GM10248 (cell line): ENCODE measurements at regions not wholly inside any gene's neighbourhood (a gene's known extent, or its start where the extent isn't known, plus 50 kb on each side); places are given as distances from the start of the nearest gene placed in this dataset.
"Not testable (repeated sequence)": the region's sequence is repeated elsewhere in the genome, so short reads cannot be mapped to it uniquely, and the experiment has no call there.

Source experiments
- CTCF ChIA-PET: fragments of 300-600 bp; sonication (Branson Sonifier 250); formaldehyde crosslinking; extraction: SDS; loops from one replicate; lab custom pipeline; 2021; ENCODE audit warnings: antibody characterized with exemption; lab: Yijun Ruan, JAX
- POLR2A ChIA-PET: fragments of 350-650 bp; sonication (Branson Sonifier 250); formaldehyde crosslinking; extraction: SDS; loops from one replicate; lab custom pipeline; 2020; ENCODE audit warnings: antibody characterized with exemption; lab: Yijun Ruan, JAX
- DNase-seq: peaks from one replicate; pipeline ENCODE4 v3.0.0; 2012; ENCODE audit errors: extremely low spot score
- TF ChIP-seq, protein P1 (sequence below): IDR thresholded peaks from 2 replicates; pipeline ENCODE4 v1.5.1; 2012; ENCODE audit warnings: mild to moderate bottlenecking, low read depth; ENCODE audit errors: extremely low read depth, missing control alignments, control extremely low read depth

DNA sequence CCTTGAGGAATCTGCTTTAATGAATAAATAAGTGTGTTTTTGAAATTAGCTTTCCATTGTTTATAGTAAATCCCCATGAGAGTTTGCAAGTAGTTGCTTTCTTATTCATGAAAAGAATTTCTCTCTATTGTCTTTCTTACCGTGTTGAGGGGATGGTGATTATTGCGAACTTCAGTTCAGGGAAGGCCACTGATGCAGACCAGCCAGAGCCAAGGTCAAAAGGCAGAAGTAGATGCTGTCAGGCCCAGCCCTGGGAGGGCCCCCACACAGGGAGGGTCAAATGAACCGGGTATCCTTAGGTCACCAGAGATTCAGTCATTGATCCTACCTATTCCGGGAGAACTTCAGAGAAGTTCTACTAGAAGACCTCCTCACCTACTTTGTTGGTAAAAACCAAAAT, 185.9 kb downstream of the NUFIP1 start:
- TF ChIP-seq, protein P1, sequence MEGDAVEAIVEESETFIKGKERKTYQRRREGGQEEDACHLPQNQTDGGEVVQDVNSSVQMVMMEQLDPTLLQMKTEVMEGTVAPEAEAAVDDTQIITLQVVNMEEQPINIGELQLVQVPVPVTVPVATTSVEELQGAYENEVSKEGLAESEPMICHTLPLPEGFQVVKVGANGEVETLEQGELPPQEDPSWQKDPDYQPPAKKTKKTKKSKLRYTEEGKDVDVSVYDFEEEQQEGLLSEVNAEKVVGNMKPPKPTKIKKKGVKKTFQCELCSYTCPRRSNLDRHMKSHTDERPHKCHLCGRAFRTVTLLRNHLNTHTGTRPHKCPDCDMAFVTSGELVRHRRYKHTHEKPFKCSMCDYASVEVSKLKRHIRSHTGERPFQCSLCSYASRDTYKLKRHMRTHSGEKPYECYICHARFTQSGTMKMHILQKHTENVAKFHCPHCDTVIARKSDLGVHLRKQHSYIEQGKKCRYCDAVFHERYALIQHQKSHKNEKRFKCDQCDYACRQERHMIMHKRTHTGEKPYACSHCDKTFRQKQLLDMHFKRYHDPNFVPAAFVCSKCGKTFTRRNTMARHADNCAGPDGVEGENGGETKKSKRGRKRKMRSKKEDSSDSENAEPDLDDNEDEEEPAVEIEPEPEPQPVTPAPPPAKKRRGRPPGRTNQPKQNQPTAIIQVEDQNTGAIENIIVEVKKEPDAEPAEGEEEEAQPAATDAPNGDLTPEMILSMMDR, result no peak
- CTCF ChIA-PET, result no interaction called here
- POLR2A ChIA-PET, result no interaction called here
- no peak for DNase-seq

DNA sequence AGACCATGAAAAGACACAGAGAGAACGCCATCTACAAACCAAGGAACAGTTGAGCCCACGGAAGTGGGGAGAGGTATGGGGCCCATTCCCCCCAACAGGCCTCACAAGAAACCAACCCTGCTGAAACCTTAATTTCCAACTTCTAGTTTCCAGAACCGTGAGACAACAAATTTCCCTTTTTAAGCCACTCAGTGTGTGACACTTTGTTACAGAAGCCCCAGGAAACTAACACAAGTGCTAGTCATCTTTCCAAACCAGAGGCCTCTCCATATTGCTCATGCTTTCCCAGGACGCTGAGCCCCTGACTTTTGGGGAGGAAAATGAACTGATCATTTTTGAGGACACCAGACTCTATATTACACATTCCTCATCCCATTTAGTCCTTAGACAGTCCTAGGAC, 186.8 kb downstream of the NUFIP1 start:
- CTCF ChIA-PET, result no interaction called here
- TF ChIP-seq, protein P1, result no peak
- POLR2A ChIA-PET, result no interaction called here
- no peak for DNase-seq

DNA sequence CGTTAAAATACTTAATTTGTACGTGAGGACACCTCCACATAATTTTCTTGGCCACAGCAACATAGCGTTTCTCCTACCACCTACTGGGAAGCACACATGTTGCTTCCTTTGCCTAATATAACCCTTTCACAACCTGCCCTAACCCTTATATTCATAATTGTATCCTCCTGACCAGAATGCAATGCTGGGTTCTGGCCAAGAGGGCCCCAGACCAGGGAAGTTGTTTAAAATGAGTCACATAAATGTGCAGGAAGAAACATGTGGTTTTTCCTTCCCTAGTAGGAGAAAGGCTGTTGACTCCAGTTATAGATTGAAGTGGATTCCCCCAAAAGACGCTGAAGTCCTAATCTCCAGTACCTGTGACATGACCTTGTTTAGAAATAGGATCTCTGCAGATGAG, 187.3 kb downstream of the NUFIP1 start:
- TF ChIP-seq, protein P1, result no peak
- POLR2A ChIA-PET, result no interaction called here
- CTCF ChIA-PET, result interaction anchor here (1.0 kb wide), 1 partner anchor 15 kb away, joined by 4 read pairs; no protein-coding TSS in a partner anchor
- no peak for DNase-seq

DNA sequence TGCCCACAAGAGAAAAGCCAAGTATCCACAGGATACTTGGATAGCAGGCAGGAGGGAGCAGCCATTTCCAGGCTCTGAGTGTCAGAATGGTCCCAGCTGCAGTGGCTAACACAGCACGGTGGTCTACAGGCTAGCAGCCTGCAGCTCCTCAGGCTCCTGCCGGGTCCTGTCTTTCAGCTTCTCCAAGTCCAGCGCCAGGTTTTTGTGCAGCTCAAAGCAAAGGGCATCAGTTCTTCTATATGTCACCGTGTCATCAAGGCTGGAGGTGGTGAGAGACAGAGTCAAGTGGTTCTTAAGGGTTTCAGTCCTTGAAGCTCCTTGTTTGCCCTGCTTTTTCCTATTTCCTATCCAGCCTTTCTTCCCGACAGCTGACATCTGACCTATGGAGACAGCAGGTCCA, 188.6 kb downstream of the NUFIP1 start:
- POLR2A ChIA-PET, result no interaction called here
- TF ChIP-seq, protein P1, result no peak
- DNase-seq, result no peak
- CTCF ChIA-PET, result no interaction called here

DNA sequence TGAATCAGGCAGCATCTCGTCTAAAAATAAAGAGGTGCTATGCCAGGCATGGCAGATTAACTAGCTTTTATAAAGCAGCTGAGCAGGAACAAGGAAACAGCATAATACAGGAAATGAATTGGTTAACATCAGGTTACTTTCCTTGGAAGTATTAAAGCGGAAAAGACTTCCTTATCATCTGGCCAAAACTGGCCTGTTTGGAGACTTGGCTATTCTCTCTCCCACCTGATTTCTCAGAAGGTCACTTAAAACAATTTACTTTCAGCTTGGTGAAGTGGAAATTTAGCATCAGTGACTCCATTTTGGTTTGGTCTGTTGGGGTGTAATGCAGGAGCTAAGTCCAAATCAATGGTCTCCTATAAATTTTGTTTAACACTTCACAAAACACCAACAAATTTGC, 191.6 kb downstream of the NUFIP1 start:
- CTCF ChIA-PET, result interaction anchor here (1.2 kb wide), 1 partner anchor 26 kb away, joined by 3 read pairs; no protein-coding TSS in a partner anchor
- TF ChIP-seq, protein P1, result no peak
- POLR2A ChIA-PET, result no interaction called here
- no peak for DNase-seq

DNA sequence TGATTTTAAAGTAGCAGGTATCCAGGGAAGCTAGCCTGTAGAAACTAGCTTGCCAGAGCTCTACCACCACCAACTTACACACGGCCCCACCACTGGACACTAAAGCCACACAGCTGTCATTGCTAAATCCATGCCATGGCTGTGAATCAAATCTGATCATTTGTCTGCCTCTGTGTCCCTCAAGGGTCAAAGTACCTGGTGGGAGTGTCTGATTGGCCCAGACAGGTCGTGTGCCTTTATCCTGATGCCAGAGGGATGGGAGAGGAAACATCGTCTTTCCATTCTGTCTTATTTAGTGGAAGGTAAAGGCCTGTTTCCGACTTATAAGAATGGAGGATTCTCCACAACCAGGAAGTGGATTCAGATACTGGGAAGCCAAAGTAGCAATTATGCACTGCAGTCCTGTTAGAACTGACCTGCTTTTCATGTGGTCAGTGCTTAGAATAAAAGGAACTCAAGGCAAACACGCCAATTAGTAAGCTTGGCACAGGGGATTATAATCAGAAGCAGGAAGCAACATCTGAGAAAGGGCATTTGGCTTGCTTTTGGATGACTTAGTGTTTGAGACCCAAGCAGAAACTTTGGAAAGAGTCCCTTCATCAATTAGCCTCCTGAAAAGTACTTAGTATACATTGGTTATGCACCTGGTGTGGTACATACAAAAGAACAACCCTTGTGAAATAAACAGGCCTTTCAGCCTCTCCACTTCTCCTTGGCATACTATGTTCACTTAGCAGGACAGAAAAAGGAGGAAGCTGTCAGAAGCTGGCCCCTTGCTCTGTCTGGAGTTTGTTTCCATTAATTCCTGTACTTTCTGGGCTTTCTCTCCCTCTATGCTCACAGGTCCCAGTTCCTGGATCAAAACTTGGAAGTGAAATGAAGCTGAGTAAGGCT, 192.4 kb downstream of the NUFIP1 start:
- ChIA-PET POLR2A (no interaction called here), CTCF (interaction anchor here (1.2 kb wide), 1 partner anchor 27 kb away, joined by 3 read pairs; no protein-coding TSS in a partner anchor)
- no peak for DNase-seq
- TF ChIP-seq, protein P1, result no peak

DNA sequence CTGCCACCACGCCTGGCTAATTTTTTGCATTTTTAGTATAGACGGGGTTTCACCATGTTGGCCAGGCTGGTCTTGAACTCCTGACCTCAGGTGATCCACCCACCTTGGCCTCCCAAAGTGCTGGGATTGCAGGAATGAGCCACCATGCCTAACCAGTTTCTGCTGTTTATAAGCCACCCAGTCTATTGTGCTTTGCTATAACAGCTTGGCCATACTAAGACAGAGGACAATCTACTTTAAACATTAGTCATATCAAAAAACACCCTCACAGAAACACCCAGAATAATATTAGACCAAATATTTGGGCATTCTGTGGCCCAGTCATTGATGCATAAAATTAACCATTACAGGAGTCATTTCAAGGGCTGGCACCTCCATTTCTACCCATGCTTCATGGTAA, 193.2 kb downstream of the NUFIP1 start:
- DNase-seq, POLR2A ChIA-PET, CTCF ChIA-PET: not testable (repeated sequence)
